HT-29 (cell line): ENCODE measurements at regions not wholly inside any gene's neighbourhood (a gene's known extent, or its start where the extent isn't known, plus 50 kb on each side); places are given as distances from the start of the nearest gene placed in this dataset.

ENCODE experiments used
- DNase-seq: peaks from one replicate; pipeline ENCODE4 v3.0.0-alpha.2; 2015; ENCODE audit warnings: low spot score

- DNase-seq, result no peak
These were observed 156.0 kb upstream of the TPM1 start for GRCh38 chr15:62886431-62887071.

- DNase-seq, result no peak
These were observed 155.4 kb upstream of the TPM1 start for GRCh38 chr15:62887113-62887570.

GRCh38 chr15:62888623-62889022, 153.9 kb upstream of the TPM1 start:
- no peak for DNase-seq

GRCh38 chr15:62889141-62889661, 153.3 kb upstream of the TPM1 start:
- DNase-seq, result no peak

GRCh38 chr15:62889734-62890505, 152.6 kb upstream of the TPM1 start:
- DNase-seq, result peak; percentile 23

- no peak for DNase-seq
These were observed 148.0 kb upstream of the TPM1 start for GRCh38 chr15:62894322-62895085.

- peak; percentile 14 for DNase-seq
These were observed 147.2 kb upstream of the TPM1 start for GRCh38 chr15:62895139-62895866.

GRCh38 chr15:62895905-62896316, 146.6 kb upstream of the TPM1 start:
- peak; percentile 56 for DNase-seq

GRCh38 chr15:62896380-62896866, 146.1 kb upstream of the TPM1 start:
- no peak for DNase-seq

- DNase-seq, result peak; percentile 99
These were observed 145.5 kb upstream of the TPM1 start for GRCh38 chr15:62896969-62897486.

GRCh38 chr15:62897634-62898033, 144.9 kb upstream of the TPM1 start:
- DNase-seq, result no peak

GRCh38 chr15:62899090-62899493, 143.5 kb upstream of the TPM1 start:
- peak; percentile 67 for DNase-seq

GRCh38 chr15:62900071-62900802, 142.3 kb upstream of the TPM1 start:
- no peak for DNase-seq

- DNase-seq, result no peak
These were observed 141.5 kb upstream of the TPM1 start for GRCh38 chr15:62901087-62901486.

- no peak for DNase-seq
These were observed 140.5 kb upstream of the TPM1 start for GRCh38 chr15:62901909-62902546.

GRCh38 chr15:62902821-62903220, 139.7 kb upstream of the TPM1 start:
- DNase-seq, result no peak

GRCh38 chr15:62903437-62903836, 139.1 kb upstream of the TPM1 start:
- no peak for DNase-seq

GRCh38 chr15:62904041-62904910, 138.3 kb upstream of the TPM1 start:
- no peak for DNase-seq

- DNase-seq, result no peak
These were observed 135.9 kb upstream of the TPM1 start for GRCh38 chr15:62906627-62907026.
